GM23338 (cell line): ENCODE measurements at regions not wholly inside any gene's neighbourhood (a gene's known extent, or its start where the extent isn't known, plus 50 kb on each side); places are given as distances from the start of the nearest gene placed in this dataset.

Experiments used
- ATAC-seq: fragments of 200-7000 bp; cut with Tn5 transposase; 3 replicates; pipeline ENCODE4 v1.9.1; 2020
- DNase-seq: peaks from one replicate; pipeline ENCODE4 v3.0.0-alpha.2; 2015; ENCODE audit warnings: low spot score
- H2AFZ ChIP-seq: fragments of 200-600 bp; sonication (generic); 2 replicates; pipeline ENCODE4 v1.8.0; 2016; ENCODE audit warnings: antibody characterized with exemption, mild to moderate bottlenecking, moderate library complexity
- H3F3A ChIP-seq: fragments of 200-600 bp; sonication (generic); replicated peaks from 2 replicates; pipeline ENCODE4 v1.8.0; 2017; ENCODE audit warnings: antibody characterized with exemption, mixed run types, low read depth
- H3K27ac ChIP-seq: fragments of 200-600 bp; sonication (generic); 2 replicates; pipeline ENCODE4 v1.6.1; 2016; ENCODE audit warnings: low read depth
- H3K27me3 ChIP-seq: fragments of 200-600 bp; sonication (generic); 2 replicates; pipeline ENCODE4 v1.8.0; 2016; ENCODE audit warnings: mild to moderate bottlenecking, mixed run types, moderate library complexity; ENCODE audit not compliant: insufficient read depth
- H3K36me3 ChIP-seq: fragments of 200-600 bp; sonication (generic); 2 replicates; pipeline ENCODE4 v1.8.0; 2016; ENCODE audit warnings: mild to moderate bottlenecking; ENCODE audit not compliant: insufficient read depth
- H3K4me1 ChIP-seq: fragments of 200-600 bp; sonication (generic); 2 replicates; pipeline ENCODE4 v1.8.0; 2016; ENCODE audit warnings: mild to moderate bottlenecking, moderate library complexity; ENCODE audit not compliant: insufficient read depth
- H3K4me2 ChIP-seq: fragments of 200-600 bp; sonication (generic); 2 replicates; pipeline ENCODE4 v1.7.1; 2017; ENCODE audit warnings: mixed run types
- H3K4me3 ChIP-seq: fragments of 200-600 bp; sonication (generic); 2 replicates; pipeline ENCODE4 v1.6.1; 2016; ENCODE audit warnings: mixed run types
- H3K79me2 ChIP-seq: fragments of 200-600 bp; sonication (generic); replicated peaks from 2 replicates; pipeline ENCODE4 v1.8.0; 2017; ENCODE audit warnings: mild to moderate bottlenecking; ENCODE audit not compliant: insufficient read depth
- H3K9me2 ChIP-seq: fragments of 200-600 bp; sonication (generic); 2 replicates; pipeline ENCODE4 v1.8.0; 2017; ENCODE audit not compliant: insufficient read depth
- H4K20me1 ChIP-seq: fragments of 200-600 bp; sonication (generic); replicated peaks from 2 replicates; pipeline ENCODE4 v1.8.0; 2017; ENCODE audit warnings: mild to moderate bottlenecking; ENCODE audit not compliant: insufficient read depth
- H3K27ac Mint-ChIP-seq: 2 replicates; pipeline ENCODE4 v1.8.0; 2020; ENCODE audit warnings: inconsistent platforms, mild to moderate bottlenecking, moderate library complexity, mixed read lengths
- H3K27me3 Mint-ChIP-seq: 3 replicates; pipeline ENCODE4 v1.8.0; 2022; ENCODE audit warnings: low read depth, mild to moderate bottlenecking, moderate library complexity, mixed read lengths, inconsistent platforms; ENCODE audit not compliant: insufficient read depth, poor library complexity
- H3K36me3 Mint-ChIP-seq: 3 replicates; pipeline ENCODE4 v1.8.0; 2021; ENCODE audit warnings: low read depth, mild to moderate bottlenecking, inconsistent platforms, moderate library complexity, mixed read lengths
- H3K4me1 Mint-ChIP-seq: 3 replicates; pipeline ENCODE4 v1.8.0; 2020; ENCODE audit warnings: mild to moderate bottlenecking, inconsistent platforms, mixed read lengths
- H3K4me3 Mint-ChIP-seq: 3 replicates; pipeline ENCODE4 v1.8.0; 2021; ENCODE audit warnings: moderate library complexity, mild to moderate bottlenecking, inconsistent platforms, mixed read lengths
- H3K9me3 Mint-ChIP-seq: 3 replicates; pipeline ENCODE4 v1.8.0; 2020; ENCODE audit warnings: moderate library complexity, mild to moderate bottlenecking, inconsistent platforms, mixed read lengths
- CREB1 ChIP-seq: fragments of 250-450 bp; sonication (Bioruptor Pico); IDR thresholded peaks from 2 replicates; pipeline ENCODE4 v1.5.0; 2020; ENCODE audit warnings: low read depth, mild to moderate bottlenecking, moderate library complexity
- CTCF ChIP-seq, 2 experiments: fragments of 200-600 bp in 1 of 2; sonication (generic) in 1 of 2; conservative IDR thresholded peaks; 2 replicates each; pipeline versions ENCODE4 v1.5.1 to v1.6.1; 2016 to 2017; ENCODE audit warnings: antibody characterized with exemption in 2 of 2, low read depth in 2 of 2, mild to moderate bottlenecking in 2 of 2, moderate library complexity in 1 of 2
- ETS1 ChIP-seq: IDR thresholded peaks from 2 replicates; pipeline ENCODE4 v1.6.1; 2016; ENCODE audit warnings: antibody characterized with exemption
- EZH2 ChIP-seq: fragments of 200-600 bp; sonication (generic); IDR thresholded peaks from one replicate; pipeline ENCODE4 v1.8.0; 2017; ENCODE audit warnings: antibody characterized with exemption, mild to moderate bottlenecking, low read depth; ENCODE audit not compliant: unreplicated experiment
- EZH2phosphoT487 ChIP-seq: fragments of 200-600 bp; sonication (generic); IDR thresholded peaks from one replicate; pipeline ENCODE4 v1.8.1; 2018; ENCODE audit warnings: antibody characterized with exemption; ENCODE audit not compliant: unreplicated experiment
- JUNB ChIP-seq: IDR thresholded peaks from one replicate; pipeline ENCODE4 v1.6.1; 2016; ENCODE audit warnings: antibody characterized with exemption; ENCODE audit not compliant: unreplicated experiment
- NANOG ChIP-seq: IDR thresholded peaks from 2 replicates; pipeline ENCODE4 v1.6.1; 2016; ENCODE audit warnings: antibody characterized with exemption, borderline replicate concordance
- POLR2AphosphoS5 ChIP-seq: IDR thresholded peaks from 2 replicates; pipeline ENCODE4 v1.6.1; 2016; ENCODE audit warnings: antibody characterized with exemption, low read depth
- REST ChIP-seq: IDR thresholded peaks from one replicate; pipeline ENCODE4 v1.6.1; 2018; ENCODE audit warnings: antibody characterized with exemption; ENCODE audit not compliant: unreplicated experiment
- STAT1 ChIP-seq: IDR thresholded peaks from one replicate; pipeline ENCODE4 v1.6.1; 2016; ENCODE audit warnings: antibody characterized with exemption; ENCODE audit not compliant: unreplicated experiment
- ZNF114 ChIP-seq: fragments of 250-450 bp; sonication (Bioruptor Pico); IDR thresholded peaks from 2 replicates; pipeline ENCODE4 v1.5.0; 2020; ENCODE audit warnings: mild to moderate bottlenecking, moderate library complexity
- ZNF331 ChIP-seq: fragments of 250-450 bp; sonication (Bioruptor Pico); IDR thresholded peaks from 2 replicates; pipeline ENCODE4 v1.5.0; 2020; ENCODE audit warnings: low read depth, mild to moderate bottlenecking, moderate library complexity
- ZNF462 ChIP-seq: fragments of 250-450 bp; sonication (Bioruptor Pico); IDR thresholded peaks from 2 replicates; pipeline ENCODE4 v1.5.0; 2020; ENCODE audit warnings: mild to moderate bottlenecking, moderate library complexity

GRCh38 chr15:69953816-69954215 is 143.9 kb downstream of the TLE3 start:
- no peaks in the 10 kb centered on the region for H3K27me3 ChIP-seq
- H2AFZ ChIP-seq, result no peak overlapping the region
- H3K27ac ChIP-seq, result no peak overlapping the region
- H3K9me3 Mint-ChIP-seq, result no peaks in the 10 kb centered on the region; the same call in 2 of the 3 replicates
- H3K27ac Mint-ChIP-seq, result no peak overlapping the region
- H3K36me3 Mint-ChIP-seq, result no peaks in the 10 kb centered on the region
- H3K27me3 Mint-ChIP-seq, result peaks cover 2% of the 10 kb centered on the region
- TF ChIP-seq ZNF462 (CRISPR knock-in tag) (no peak), NANOG (no peak), STAT1 (no peak), ZNF114 (no peak), EZH2 (no peak), REST (no peak), CTCF (conservative IDR thresholded peaks at IDR 0.05; ENCODE audit: low read depth in 2 of 2) (no peak), ZNF331 (CRISPR knock-in tag) (no peak), CREB1 (CRISPR knock-in tag) (no peak), ETS1 (no peak), JUNB (no peak), EZH2phosphoT487 (no peak), POLR2AphosphoS5 (no peak)
- H3K4me3 ChIP-seq, result no peak overlapping the region
- H3K79me2 ChIP-seq, result no peaks in the 10 kb centered on the region
- H3K36me3 ChIP-seq, result no peaks in the 10 kb centered on the region
- no peaks in the 10 kb centered on the region for H3F3A ChIP-seq
- no peak overlapping the region for H3K4me2 ChIP-seq
- H3K4me3 Mint-ChIP-seq, result no peak overlapping the region
- H3K4me1 ChIP-seq, result no peaks in the 10 kb centered on the region
- no peak for ATAC-seq
- H3K9me2 ChIP-seq, result 0 out of 2 replicates have a peak, but pooled peaks cover 2% of the 10 kb centered on the region
- H3K4me1 Mint-ChIP-seq, result peaks cover 15% of the 10 kb centered on the region
- no peaks in the 10 kb centered on the region for H4K20me1 ChIP-seq
- DNase-seq, result no peak
